Dermis microvascular lymphatic vessel endothelial cell (primary cell): ENCODE measurements at regions not wholly inside any gene's neighbourhood (a gene's known extent, or its start where the extent isn't known, plus 50 kb on each side); places are given as distances from the start of the nearest gene placed in this dataset.
"Not testable (repeated sequence)": the region's sequence is repeated elsewhere in the genome, so short reads cannot be mapped to it uniquely, and the experiment has no call there.

ENCODE experiments used
- DNase-seq, 2 donors: peaks; one replicate each; pipeline versions ENCODE4 v3.0.0 to v3.0.0-alpha.2; 2010; ENCODE audit warnings: low read depth in 2 of 2

GRCh38 chr12:63410197-63410596 is 258.1 kb downstream of the DPY19L2 start:
- DNase-seq: peak; percentile 81 to 82

GRCh38 chr12:63406781-63407180 is 255.8 kb upstream of the AVPR1A start:
- DNase-seq: no peak

DNA sequence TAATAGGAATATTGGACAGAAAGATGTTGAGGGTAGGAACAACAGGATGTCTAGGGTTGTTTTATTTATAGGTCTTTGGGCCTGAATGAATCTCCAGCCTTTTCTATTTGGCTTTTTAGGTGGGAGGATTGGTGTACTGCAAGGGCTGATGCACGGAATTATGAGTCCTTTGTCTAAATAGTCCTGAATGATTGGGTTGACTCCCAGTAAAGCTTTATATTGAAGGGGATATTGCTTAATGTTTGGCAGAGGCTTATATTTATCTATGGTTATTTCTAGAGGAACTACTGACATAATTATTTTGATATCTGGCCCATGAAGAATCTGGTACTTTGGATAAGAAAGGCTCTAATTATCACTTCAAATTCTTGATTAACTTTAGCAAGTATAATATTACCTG is 253.6 kb upstream of the AVPR1A start:
- DNase-seq: peak in 1 of 2 donors; percentile 35

GRCh38 chr12:63403256-63403655 is 252.3 kb upstream of the AVPR1A start:
- DNase-seq: no peak

DNA sequence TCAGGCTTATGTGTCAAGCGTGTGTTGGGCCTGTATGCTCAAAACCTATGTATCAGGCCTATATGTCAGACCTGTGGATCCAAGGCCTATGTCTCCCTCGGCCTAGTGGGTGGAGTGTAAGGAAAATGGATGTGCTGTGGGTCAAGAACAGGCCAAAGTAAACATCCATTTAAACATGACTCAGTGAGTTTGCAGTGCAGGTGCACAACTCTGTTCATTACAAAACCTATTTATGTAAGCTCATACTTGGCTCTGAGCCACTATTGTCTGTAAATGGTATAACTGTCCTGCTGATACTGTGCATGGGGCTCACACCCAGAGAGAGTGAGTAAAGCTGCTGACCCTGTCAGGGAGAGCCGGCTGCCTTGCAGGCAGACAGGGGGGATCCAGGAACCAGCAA is 249.7 kb upstream of the AVPR1A start:
- peak; percentile 99 for DNase-seq

DNA sequence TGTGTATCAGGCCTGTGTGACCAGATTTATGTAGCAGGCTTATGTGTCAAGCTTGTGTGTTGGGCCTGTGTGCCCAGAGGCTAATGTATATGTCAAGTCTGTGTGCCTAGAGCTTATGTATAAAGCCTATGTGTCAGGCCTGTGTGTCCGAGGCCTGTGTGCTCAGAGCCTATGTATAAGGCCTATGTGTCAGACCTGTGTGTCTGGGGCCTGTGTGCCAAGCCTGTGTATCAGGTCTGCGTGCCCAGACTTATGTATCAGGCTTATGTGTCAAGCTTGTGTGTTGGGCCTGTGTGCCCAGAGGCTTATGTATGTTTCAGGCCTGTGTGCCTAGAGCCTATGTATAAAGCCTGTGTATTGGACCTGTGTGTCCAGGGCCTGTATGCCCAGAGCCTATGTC is 249.3 kb upstream of the AVPR1A start:
- DNase-seq: no peak

DNA sequence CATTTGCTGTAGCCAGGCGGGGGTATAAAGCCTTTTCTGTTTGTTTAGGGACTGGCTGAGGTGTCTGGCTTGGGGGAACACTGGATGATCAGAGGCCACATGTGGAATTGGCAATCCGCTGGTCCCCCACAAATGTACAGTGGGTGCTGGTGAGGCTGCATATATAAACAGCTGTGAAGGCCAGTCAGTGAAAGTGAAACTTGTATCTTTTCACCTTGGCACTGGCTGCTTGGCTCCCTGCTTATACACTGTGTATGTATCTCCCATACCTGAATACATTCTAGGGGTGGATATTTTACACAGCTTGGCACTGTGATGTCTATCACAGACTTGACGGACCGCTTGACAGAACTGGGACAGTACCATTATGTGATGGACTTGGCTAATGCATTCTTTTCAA is 246.8 kb upstream of the AVPR1A start:
- no peak for DNase-seq

DNA sequence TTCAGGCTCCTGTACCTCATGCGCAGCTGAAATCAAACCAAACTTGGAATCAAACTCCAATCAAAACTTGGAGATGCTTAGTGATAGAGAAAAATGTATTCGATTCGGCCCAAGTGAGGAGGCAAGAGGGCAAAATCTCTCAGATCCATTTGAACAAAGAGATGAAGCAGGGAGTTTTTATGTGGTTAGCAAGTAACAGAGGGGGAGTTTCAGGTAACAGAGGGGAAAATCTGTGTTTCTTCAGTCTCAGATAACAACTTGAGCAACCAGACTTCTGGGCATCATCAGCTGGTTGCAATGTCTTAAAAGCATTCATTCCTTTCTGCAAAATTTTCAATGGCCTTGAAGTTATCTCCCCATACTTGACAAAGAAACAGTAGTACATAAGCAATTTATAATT is 245.1 kb upstream of the AVPR1A start:
- DNase-seq: no peak

GRCh38 chr12:63394983-63395382 is 244.0 kb upstream of the AVPR1A start:
- DNase-seq: no peak

- DNase-seq: no peak
Observed at GRCh38 chr12:63394349-63394748, 243.3 kb upstream of the AVPR1A start.

GRCh38 chr12:63389211-63389610 is 238.2 kb upstream of the AVPR1A start:
- no peak for DNase-seq

DNA sequence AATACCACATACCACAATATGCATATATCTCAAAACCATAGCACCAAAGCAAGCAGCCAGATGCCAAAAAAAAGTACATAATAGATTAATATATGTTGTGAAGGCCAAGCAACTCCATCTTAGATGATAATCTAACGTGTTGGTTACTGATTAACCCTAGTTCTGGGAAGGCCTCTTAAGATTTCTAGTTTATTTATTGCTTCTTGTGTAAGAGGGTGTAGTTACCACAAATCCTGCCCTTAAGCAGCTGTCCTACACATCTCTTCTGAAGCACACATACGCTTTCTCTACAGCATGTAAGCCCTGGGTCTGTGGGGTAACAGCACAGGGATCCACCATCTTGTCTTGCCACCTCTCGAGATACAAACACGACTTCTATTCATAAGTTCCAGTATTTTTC is 236.8 kb upstream of the AVPR1A start:
- no peak for DNase-seq

- no peak for DNase-seq
Observed at GRCh38 chr12:63382930-63383329, 231.9 kb upstream of the AVPR1A start.

- DNase-seq: no peak
Observed at GRCh38 chr12:63362791-63363190, 211.8 kb upstream of the AVPR1A start.

GRCh38 chr12:63362166-63362565 is 211.2 kb upstream of the AVPR1A start:
- DNase-seq: no peak

GRCh38 chr12:63354969-63355368 is 204.0 kb upstream of the AVPR1A start:
- DNase-seq: no peak

DNA sequence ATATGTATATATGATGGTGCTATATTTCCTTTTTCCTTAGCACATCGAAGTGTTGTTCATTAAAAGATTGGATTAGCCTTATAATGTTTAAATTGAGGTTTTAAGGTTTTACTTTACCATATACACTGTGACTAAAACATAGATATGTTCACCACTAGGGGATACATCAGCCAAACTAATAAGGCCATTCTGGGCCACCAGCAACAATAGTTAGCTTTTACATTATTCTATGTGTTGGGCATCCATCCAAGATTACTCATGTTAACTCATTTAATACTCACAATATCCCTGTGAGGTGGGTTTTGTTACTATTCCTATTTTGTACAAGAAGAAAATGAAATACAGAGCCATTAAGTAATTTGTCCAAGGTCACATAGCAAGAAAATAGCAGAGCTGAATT is 202.6 kb upstream of the AVPR1A start:
- DNase-seq: peak; percentile 62 to 77

GRCh38 chr12:63351370-63351769 is 200.4 kb upstream of the AVPR1A start:
- no peak for DNase-seq

DNA sequence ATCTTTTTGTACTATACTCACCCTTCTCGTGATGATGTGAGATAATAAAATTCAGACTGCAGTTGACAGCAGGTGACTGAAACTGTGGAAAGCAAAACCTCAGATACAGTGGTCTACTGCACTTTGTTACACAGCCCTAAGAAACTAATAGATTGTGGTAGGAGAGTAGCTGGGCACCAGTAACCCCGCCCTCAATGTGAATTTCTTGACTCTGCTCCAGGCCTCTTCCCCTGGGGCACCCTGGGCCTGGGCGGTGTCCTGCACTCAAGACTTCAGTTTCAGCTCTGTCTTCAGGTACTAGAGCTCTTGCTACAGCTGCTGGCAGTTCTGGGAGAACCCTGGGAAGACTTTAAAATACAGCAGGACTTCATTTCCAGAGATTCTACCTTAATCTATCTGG is 197.6 kb upstream of the AVPR1A start:
- no peak for DNase-seq

DNA sequence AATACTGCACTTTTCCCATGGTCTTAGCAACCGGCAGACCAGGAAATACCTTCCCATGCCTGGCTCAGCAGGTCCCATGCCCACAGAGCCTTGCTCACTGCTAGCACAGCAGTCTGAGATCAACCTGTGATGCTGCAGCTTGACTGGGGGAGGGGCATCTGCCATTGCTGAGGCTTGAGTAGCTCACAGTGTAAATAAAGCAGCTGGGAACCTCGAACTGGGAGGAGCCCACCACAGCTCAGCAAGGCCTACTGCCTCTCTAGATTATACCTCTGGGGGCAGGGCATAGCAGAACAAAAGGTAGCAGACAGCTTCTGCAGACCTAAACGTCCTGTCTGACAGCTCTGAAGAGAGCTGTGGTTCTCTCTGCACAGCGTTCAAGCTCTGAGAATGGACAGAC is 186.2 kb upstream of the AVPR1A start:
- not testable (repeated sequence) for DNase-seq

DNA sequence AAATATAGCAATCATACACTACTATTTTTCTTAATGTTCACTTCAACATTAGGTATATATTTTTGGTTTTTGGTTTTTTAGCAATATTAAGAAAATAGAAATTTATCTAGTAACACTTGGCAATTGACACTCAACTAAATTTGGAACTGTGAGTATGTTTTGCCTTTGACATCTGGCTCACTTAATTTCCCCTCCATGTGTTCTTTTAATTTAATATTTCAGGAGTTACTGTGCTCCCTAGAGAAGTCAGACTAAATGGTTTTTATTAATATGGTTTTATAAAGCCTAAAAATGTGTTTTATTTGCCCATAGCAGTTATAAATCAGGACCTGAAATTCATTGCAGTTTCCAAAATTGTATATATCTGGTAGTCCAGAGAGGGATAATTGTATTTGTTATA is 175.3 kb upstream of the AVPR1A start:
- DNase-seq: no peak

- DNase-seq: peak; percentile 56 to 62
Observed at GRCh38 chr12:63325757-63326156, 174.8 kb upstream of the AVPR1A start.

GRCh38 chr12:63323942-63324341 is 172.9 kb upstream of the AVPR1A start:
- no peak for DNase-seq

DNA sequence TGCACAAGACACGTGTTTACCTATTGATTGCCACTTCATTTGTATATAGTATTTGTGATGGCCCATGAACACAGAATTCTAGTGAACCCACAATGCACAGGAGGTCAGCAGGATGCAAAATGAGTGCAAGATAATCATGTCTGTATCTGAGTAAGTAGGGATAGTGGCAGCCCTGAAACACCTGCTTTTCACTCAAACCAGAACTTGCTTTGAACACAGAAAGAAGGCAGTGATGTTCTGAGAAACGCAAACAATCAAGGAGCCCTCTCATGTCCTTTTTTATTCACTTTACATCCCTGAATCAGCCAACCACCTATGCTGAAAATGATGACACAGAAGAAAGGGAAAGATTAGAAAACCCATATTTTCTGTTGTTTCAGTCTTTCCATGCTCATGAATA is 170.4 kb upstream of the AVPR1A start:
- DNase-seq: no peak
